ENCODE measurements at regions not wholly inside any gene's neighbourhood (a gene's known extent, or its start where the extent isn't known, plus 50 kb on each side); places are given as distances from the start of the nearest gene placed in this dataset.
"Not testable (repeated sequence)": the region's sequence is repeated elsewhere in the genome, so short reads cannot be mapped to it uniquely, and the experiment has no call there.

DNA sequence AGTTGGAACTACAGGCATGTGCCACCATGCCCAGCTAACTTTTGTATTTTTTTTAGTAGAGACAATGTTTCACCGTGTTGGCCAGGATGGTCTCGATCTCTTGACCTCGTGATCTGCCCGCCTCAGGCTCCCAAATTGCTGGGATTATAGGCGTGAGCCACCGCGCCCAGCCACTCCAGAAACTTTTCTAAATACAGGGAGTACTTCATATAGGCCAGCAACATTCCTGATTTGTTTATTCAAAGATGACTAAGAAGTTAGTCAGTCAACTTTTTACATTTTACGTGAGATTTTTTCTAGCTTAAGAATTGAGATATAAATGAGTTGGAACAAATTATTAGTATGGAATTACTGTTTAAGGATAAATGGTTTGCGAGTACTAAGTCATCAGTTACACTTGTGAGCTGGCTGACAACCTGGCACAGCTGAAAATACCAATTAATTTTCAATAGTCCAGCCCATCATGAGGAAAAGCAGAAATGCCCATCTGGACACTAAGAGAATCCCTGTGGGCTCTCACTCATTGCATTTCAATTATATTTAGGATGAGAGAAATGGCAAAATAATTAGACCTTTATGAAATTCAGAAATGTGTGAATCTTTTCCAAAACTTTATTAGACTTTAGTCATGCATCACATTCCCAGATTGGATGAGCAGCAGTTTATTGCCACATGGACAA, 430.8 kb upstream of the SPATA31A3 start:
- not testable (repeated sequence) for DNase-seq (ENCODE audit: low spot score)

- DNase-seq (ENCODE audit: low spot score): not testable (repeated sequence)
Observed at GRCh38 chr9:67418496-67419079, 426.2 kb upstream of the SPATA31A3 start.

GRCh38 chr9:67417341-67417983, 425.1 kb upstream of the SPATA31A3 start:
- not testable (repeated sequence) for DNase-seq (ENCODE audit: low spot score)

- DNase-seq (ENCODE audit: low spot score): not testable (repeated sequence)
Observed at GRCh38 chr9:67416639-67417038, 424.3 kb upstream of the SPATA31A3 start.

GRCh38 chr9:67410606-67411220, 418.4 kb upstream of the SPATA31A3 start:
- not testable (repeated sequence) for DNase-seq (ENCODE audit: low spot score)

GRCh38 chr9:67403739-67404138, 411.4 kb upstream of the SPATA31A3 start:
- not testable (repeated sequence) for DNase-seq (ENCODE audit: low spot score)

- DNase-seq (ENCODE audit: low spot score): not testable (repeated sequence)
Observed at GRCh38 chr9:67397731-67398130, 405.4 kb upstream of the SPATA31A3 start.

- DNase-seq (ENCODE audit: low spot score): not testable (repeated sequence)
Observed at GRCh38 chr9:67394782-67395181, 402.4 kb upstream of the SPATA31A3 start.

DNA sequence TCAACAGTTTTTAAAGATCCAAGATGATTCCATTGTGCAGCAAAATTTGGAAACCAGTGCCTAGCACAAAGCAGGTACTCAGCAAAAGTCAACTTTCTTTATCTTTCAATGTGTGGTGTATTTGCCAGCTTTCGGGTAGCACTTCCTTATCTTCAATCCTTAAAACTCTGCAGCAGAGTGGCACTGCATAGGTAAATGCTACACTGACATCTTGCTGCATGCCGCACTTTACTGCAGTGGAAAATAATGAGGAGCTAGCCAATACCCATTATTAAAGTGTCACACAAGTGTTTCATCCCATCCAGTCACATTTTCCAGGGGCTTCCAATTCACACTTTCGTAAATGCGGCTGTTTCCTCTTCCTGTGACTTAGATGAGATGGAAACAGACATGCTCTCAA, 401.7 kb upstream of the SPATA31A3 start:
- DNase-seq (ENCODE audit: low spot score): not testable (repeated sequence)

GRCh38 chr9:67369664-67370063, 377.3 kb upstream of the SPATA31A3 start:
- not testable (repeated sequence) for DNase-seq (ENCODE audit: low spot score)

GRCh38 chr9:67362325-67362724, 370.0 kb upstream of the SPATA31A3 start:
- DNase-seq (ENCODE audit: low spot score): not testable (repeated sequence)

DNA sequence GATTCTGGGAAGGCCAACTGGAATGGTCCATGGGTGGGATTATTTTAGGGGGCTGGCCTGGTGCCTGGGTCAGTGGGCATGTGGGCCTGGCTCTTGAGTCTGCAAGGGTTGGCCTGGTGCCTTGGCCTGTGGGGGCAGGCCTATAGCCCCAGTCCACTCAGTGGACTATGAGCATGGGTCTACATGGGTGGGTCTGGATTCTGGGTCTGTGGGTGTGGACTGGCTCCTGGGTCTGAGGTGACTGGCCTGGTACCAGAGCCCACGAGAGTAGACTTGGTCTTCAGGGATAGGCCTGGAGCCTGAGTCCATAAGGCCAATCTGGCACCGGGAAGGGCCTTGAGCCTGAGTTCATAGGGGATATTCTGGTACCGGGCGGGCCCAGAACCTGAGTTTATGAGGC, 361.6 kb upstream of the SPATA31A3 start:
- not testable (repeated sequence) for DNase-seq (ENCODE audit: low spot score)

- not testable (repeated sequence) for DNase-seq (ENCODE audit: low spot score)
Observed at GRCh38 chr9:67349424-67349759, 357.0 kb upstream of the SPATA31A3 start.

- DNase-seq (ENCODE audit: low spot score): not testable (repeated sequence)
Observed at GRCh38 chr9:67348562-67349423, 356.4 kb upstream of the SPATA31A3 start.

- not testable (repeated sequence) for DNase-seq (ENCODE audit: low spot score)
Observed at GRCh38 chr9:67348094-67348493, 355.7 kb upstream of the SPATA31A3 start.

DNA sequence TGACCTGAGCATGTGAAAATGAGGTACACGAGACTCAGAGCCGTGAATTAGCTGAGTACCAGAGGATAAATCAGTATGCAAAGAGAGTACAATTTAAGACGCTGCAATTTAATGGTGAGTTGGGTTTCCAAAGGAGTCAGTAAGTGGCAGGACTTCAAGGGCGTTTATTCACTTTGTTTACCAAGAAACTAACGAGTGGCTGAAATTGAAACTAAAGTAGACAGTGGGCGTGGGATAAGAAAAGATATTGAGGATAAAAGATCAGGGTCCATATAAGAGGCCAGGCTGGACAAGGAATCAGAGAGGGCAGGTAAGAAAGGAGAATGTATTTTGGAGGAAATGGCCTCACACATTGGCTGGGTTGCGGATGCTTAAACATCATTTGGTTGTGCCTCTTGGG, 346.9 kb upstream of the SPATA31A3 start:
- not testable (repeated sequence) for DNase-seq (ENCODE audit: low spot score)

DNA sequence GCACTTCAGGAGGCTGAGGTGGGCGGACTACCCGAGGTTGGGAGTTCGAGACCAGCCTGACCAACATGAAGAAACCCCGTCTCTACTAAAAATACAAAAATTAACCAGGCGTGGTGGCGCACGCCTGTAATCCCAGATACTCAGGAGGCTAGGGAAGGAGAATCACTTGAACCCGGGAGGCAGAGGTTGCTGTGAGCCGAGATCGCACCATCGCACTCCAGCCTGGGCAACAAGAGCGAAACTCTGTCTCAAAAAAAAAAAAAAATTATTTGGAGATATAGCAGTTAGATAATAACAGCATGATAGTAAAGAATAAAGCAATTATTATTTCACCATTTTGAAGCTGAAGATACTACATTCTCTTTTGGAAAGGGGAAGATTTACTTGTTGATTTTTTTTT, 345.9 kb upstream of the SPATA31A3 start:
- DNase-seq (ENCODE audit: low spot score): not testable (repeated sequence)

GRCh38 chr9:67334727-67335572, 342.6 kb upstream of the SPATA31A3 start:
- not testable (repeated sequence) for DNase-seq (ENCODE audit: low spot score)

DNA sequence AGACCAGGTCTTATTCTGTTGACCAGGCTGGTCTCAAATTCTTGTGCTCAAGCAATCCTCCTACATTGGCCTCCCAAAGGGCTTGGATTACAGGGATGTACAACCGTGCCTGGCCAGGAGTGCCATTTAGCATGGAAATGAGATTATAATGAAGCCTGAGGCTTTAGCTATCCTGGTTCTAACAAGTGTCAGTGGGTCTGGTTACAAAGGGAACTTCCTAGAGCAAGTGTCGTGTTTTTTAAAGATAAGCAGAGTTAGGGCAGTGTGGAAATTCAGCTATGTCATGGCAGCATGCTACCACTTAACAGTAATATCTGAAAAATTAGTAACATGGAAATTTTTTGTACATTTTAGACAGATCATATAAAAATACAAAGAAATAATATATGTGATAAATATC, 339.3 kb upstream of the SPATA31A3 start:
- DNase-seq (ENCODE audit: low spot score): not testable (repeated sequence)

- DNase-seq (ENCODE audit: low spot score): not testable (repeated sequence)
Observed at GRCh38 chr9:67313409-67313808, 321.1 kb upstream of the SPATA31A3 start.

DNA sequence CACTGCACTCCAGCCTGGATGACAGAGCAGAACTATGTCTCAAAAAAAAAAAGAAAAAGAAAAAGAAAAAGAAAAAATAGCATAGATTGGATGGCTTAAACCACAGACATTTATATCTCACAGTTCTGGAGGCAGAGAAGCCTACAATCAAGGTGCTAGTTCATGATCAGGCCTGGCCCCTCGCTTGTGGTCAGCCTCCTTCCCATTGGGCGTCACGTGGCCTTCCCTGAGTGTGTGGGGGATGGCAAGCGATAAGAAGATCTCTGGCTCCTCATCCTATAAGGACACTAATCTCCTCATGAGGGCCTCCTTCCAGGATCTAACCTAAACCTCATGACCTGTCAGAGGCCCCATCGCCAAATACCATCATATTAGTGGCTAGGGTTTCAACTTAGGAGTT, 320.2 kb upstream of the SPATA31A3 start:
- not testable (repeated sequence) for DNase-seq (ENCODE audit: low spot score)
